ENCODE measurements at regions not wholly inside any gene's neighbourhood (a gene's known extent, or its start where the extent isn't known, plus 50 kb on each side); places are given as distances from the start of the nearest gene placed in this dataset.

GRCh38 chr3:180466401-180467011, 135.5 kb upstream of the TTC14 start:
- no peak for TF ChIP-seq REST (IDR thresholded peaks at IDR 0.05; ENCODE audit: unreplicated experiment)
- TF ChIP-seq EZH2phosphoT487 (IDR thresholded peaks at IDR 0.05; ENCODE audit: unreplicated experiment) = no peak
- TF ChIP-seq EZH2 (IDR thresholded peaks at IDR 0.05; ENCODE audit: low read depth, unreplicated experiment) = no peak
- TF ChIP-seq CTCF (conservative IDR thresholded peaks at IDR 0.05; ENCODE audit: low read depth in 2 of 2) = no peak
- no peak for TF ChIP-seq JUNB (IDR thresholded peaks at IDR 0.05; ENCODE audit: unreplicated experiment)
- no peak for TF ChIP-seq POLR2AphosphoS5 (IDR thresholded peaks at IDR 0.05; ENCODE audit: low read depth)

Data from GM23338 (cell line).